IMR-90 (cell line): ENCODE measurements at regions not wholly inside any gene's neighbourhood (a gene's known extent, or its start where the extent isn't known, plus 50 kb on each side); places are given as distances from the start of the nearest gene placed in this dataset.
A peak's percentile ranks its signal among the peaks of the same experiment; 100 is the strongest.

Experiments
- ATAC-seq: fragments of 200-7000 bp; cut with Tn5 transposase; 2 replicates; pipeline ENCODE4 v1.9.1; 2020; ENCODE audit warnings: low read depth, mild to moderate bottlenecking, moderate library complexity
- BruUV-seq: library from RNA; stranded (reverse); fragments of 400-500 nt; replicated peaks from 2 replicates; lab custom pipeline; 2021; lab: Mats Ljungman, UMichigan
- CTCF ChIA-PET: fragments of 300-600 bp; formaldehyde crosslinking; extraction: SDS; loops from one replicate; lab custom pipeline; 2021; ENCODE audit warnings: antibody characterized with exemption; lab: Yijun Ruan, JAX
- POLR2A ChIA-PET: fragments of 300-600 bp; sonication (Branson Sonifier 250); formaldehyde crosslinking; loops from one replicate; lab custom pipeline; 2022; ENCODE audit warnings: antibody characterized with exemption; ENCODE audit not compliant: unreplicated experiment; lab: Charles Lee
- DNase-seq: peaks from one replicate; pipeline ENCODE4 v3.0.0; 2013
- H2AFZ ChIP-seq: replicated peaks from 2 replicates; pipeline ENCODE3; 2013; ENCODE audit warnings: low read length, mild to moderate bottlenecking; ENCODE audit not compliant: poor library complexity
- H2AK5ac ChIP-seq: 2 replicates; pipeline ENCODE4 v1.6.1; 2013; ENCODE audit warnings: low read depth, low read length, inconsistent platforms
- H2AK9ac ChIP-seq: replicated peaks from 2 replicates; pipeline ENCODE3; 2013; ENCODE audit warnings: mild to moderate bottlenecking, low read depth, low read length, moderate library complexity; ENCODE audit not compliant: poor library complexity
- H2BK120ac ChIP-seq: 2 replicates; pipeline ENCODE4 v1.6.1; 2013; ENCODE audit warnings: low read depth, low read length, inconsistent platforms
- H2BK15ac ChIP-seq: 3 replicates; pipeline ENCODE4 v1.6.1; 2013; ENCODE audit warnings: low read depth, low read length, inconsistent platforms
- H2BK20ac ChIP-seq: 2 replicates; pipeline ENCODE4 v1.6.1; 2013; ENCODE audit warnings: low read depth, mild to moderate bottlenecking, inconsistent platforms, low read length, moderate library complexity
- H2BK5ac ChIP-seq: 2 replicates; pipeline ENCODE4 v1.6.1; 2013; ENCODE audit warnings: mild to moderate bottlenecking, low read depth, low read length, inconsistent platforms; ENCODE audit not compliant: poor library complexity, severe bottlenecking
- H3K14ac ChIP-seq: replicated peaks from 2 replicates; pipeline ENCODE4 v1.6.1; 2013; ENCODE audit warnings: low read depth, low read length, inconsistent platforms
- H3K18ac ChIP-seq: 2 replicates; pipeline ENCODE4 v1.6.1; 2013; ENCODE audit warnings: low read depth, low read length, control low read depth
- H3K23ac ChIP-seq: 2 replicates; pipeline ENCODE4 v1.6.1; 2013; ENCODE audit warnings: low read depth, low read length, inconsistent platforms
- H3K27ac ChIP-seq: 2 replicates; pipeline ENCODE4 v1.5.1; 2013; ENCODE audit warnings: mild to moderate bottlenecking, control low read depth, low read length; ENCODE audit not compliant: insufficient read depth
- H3K27me3 ChIP-seq: 2 replicates; pipeline ENCODE4 v1.6.1; 2013; ENCODE audit warnings: low read length; ENCODE audit not compliant: control insufficient read depth, insufficient read depth
- H3K36me3 ChIP-seq: 2 replicates; pipeline ENCODE4 v1.6.1; 2013; ENCODE audit warnings: low read length, mixed read lengths; ENCODE audit not compliant: control insufficient read depth, insufficient read depth
- H3K4ac ChIP-seq: 2 replicates; pipeline ENCODE4 v1.6.1; 2013; ENCODE audit warnings: low read depth, low read length, inconsistent platforms
- H3K4me1 ChIP-seq: 2 replicates; pipeline ENCODE4 v1.6.1; 2013; ENCODE audit warnings: low read length, mixed read lengths; ENCODE audit not compliant: control insufficient read depth, insufficient read depth
- H3K4me2 ChIP-seq: 2 replicates; pipeline ENCODE4 v1.6.1; 2013; ENCODE audit warnings: low read depth, mild to moderate bottlenecking, control low read depth, low read length, moderate library complexity
- H3K4me3 ChIP-seq: 2 replicates; pipeline ENCODE4 v1.5.1; 2013; ENCODE audit warnings: low read depth, mild to moderate bottlenecking, control low read depth, low read length, moderate library complexity; ENCODE audit not compliant: insufficient read depth
- H3K56ac ChIP-seq: 2 replicates; pipeline ENCODE4 v1.6.1; 2013; ENCODE audit warnings: low read length, inconsistent platforms; ENCODE audit not compliant: insufficient read depth; ENCODE audit errors: extremely low read depth
- H3K79me1 ChIP-seq, 2 experiments: 2 replicates each; pipeline ENCODE4 v1.6.1; 2013; ENCODE audit warnings: low read length in 2 of 2, inconsistent platforms in 1 of 2, low read depth in 1 of 2
- H3K9ac ChIP-seq: 2 replicates; pipeline ENCODE4 v1.6.1; 2013; ENCODE audit warnings: low read depth, low read length, control low read depth
- H3K9me1 ChIP-seq: 2 replicates; pipeline ENCODE4 v1.6.1; 2013; ENCODE audit warnings: low read length, inconsistent platforms; ENCODE audit not compliant: insufficient read depth
- H3K9me3 ChIP-seq: 2 replicates; pipeline ENCODE4 v1.6.1; 2013; ENCODE audit warnings: low read length; ENCODE audit not compliant: control insufficient read depth, insufficient read depth
- H4K20me1 ChIP-seq: 2 replicates; pipeline ENCODE4 v1.6.1; 2013; ENCODE audit warnings: low read length, inconsistent platforms; ENCODE audit not compliant: insufficient read depth
- H4K5ac ChIP-seq: 2 replicates; pipeline ENCODE4 v1.6.1; 2013; ENCODE audit warnings: mild to moderate bottlenecking, low read depth, low read length, control low read depth
- H4K8ac ChIP-seq, 2 experiments: 2 replicates each; pipeline ENCODE4 v1.6.1; 2013; ENCODE audit warnings: low read depth in 2 of 2, low read length in 2 of 2, control low read depth in 1 of 2, inconsistent platforms in 1 of 2
- H4K91ac ChIP-seq: 2 replicates; pipeline ENCODE4 v1.6.1; 2013; ENCODE audit warnings: low read depth, low read length, inconsistent platforms; ENCODE audit not compliant: insufficient read depth
- CEBPB ChIP-seq: IDR thresholded peaks from 2 replicates; pipeline ENCODE4 v1.6.1; 2012; ENCODE audit warnings: low read depth, low read length, improper control_type of control experiment
- ELK1 ChIP-seq: fragments of 150-350 bp; IDR thresholded peaks from 2 replicates; pipeline ENCODE4 v1.6.1; 2016; ENCODE audit warnings: low read depth, mild to moderate bottlenecking, low read length, moderate library complexity, borderline replicate concordance
- FOS ChIP-seq: fragments of 150-350 bp; IDR thresholded peaks from 2 replicates; pipeline ENCODE4 v1.6.1; 2016; ENCODE audit warnings: low read depth, low read length
- POLR2A ChIP-seq: IDR thresholded peaks from 2 replicates; pipeline ENCODE4 v1.6.1; 2012; ENCODE audit warnings: mild to moderate bottlenecking, low read depth, low read length
- RAD21 ChIP-seq: IDR thresholded peaks from 2 replicates; pipeline ENCODE4 v1.6.1; 2012; ENCODE audit warnings: low read length, improper control_type of control experiment
- dilution Hi-C: fragments of 300-500 bp; cut with HindIII; formaldehyde crosslinking; loops from one replicate; pipeline ENCODE4 v1.14.3; 2018; ENCODE audit warnings: low sequenced_read_pairs; ENCODE audit not compliant: unreplicated experiment
- in situ Hi-C: fragments of 300-500 bp; cut with MboI; formaldehyde crosslinking; loops from 3 replicates; pipeline ENCODE4 v1.14.3; 2019; ENCODE audit warnings: low sequenced_read_pairs, inconsistent platforms, mixed read lengths
- intact Hi-C: fragments of 100-400 bp; cut with micrococcal nuclease; formaldehyde crosslinking; loops from 2 replicates; pipeline ENCODE4 v1.10.0; 2022

- Histone ChIP-seq H2AK5ac (no peak overlapping the region), H2BK15ac (no peak overlapping the region), H3K36me3 (no peaks in the 10 kb centered on the region), H3K27me3 (peaks cover 6% of the 10 kb centered on the region; the same call in 1 of the 2 replicates), H3K56ac (no peak overlapping the region), H2BK5ac (no peak overlapping the region), H3K4me3 (no peak overlapping the region), H3K4me2 (no peak overlapping the region), H2AK9ac (no peak overlapping the region), H3K79me1 (no peaks in the 10 kb centered on the region), H4K5ac (no peak overlapping the region), H3K9me3 (no peaks in the 10 kb centered on the region), H4K8ac (no peak overlapping the region), H3K9ac (no peak overlapping the region), H2BK20ac (peak overlapping the region; percentile 60; the same call in 1 of the 2 replicates), H4K91ac (no peak overlapping the region), H3K4ac (no peak overlapping the region), H2AFZ (no peak overlapping the region), H3K23ac (no peak overlapping the region), H3K27ac (no peak overlapping the region), H2BK120ac (0 out of 2 replicates have a peak overlapping the region, but pooled peaks have one; percentile 82), H3K18ac (no peak overlapping the region), H4K20me1 (no peaks in the 10 kb centered on the region), H3K14ac (no peak overlapping the region), H3K4me1 (peaks cover 16% of the 10 kb centered on the region), H3K9me1 (0 out of 2 replicates have a peak, but pooled peaks cover 12% of the 10 kb centered on the region)
- DNase-seq, result no peak
- TF ChIP-seq RAD21 (no peak), FOS (no peak), ELK1 (no peak), CEBPB (no peak), POLR2A (no peak)
- ATAC-seq, result no peak
- dilution Hi-C loops, result no loop called here
- CTCF ChIA-PET, result interaction anchor here (0.9 kb wide), 1 partner anchor 199 kb away, joined by 3 read pairs; no protein-coding TSS in a partner anchor
- POLR2A ChIA-PET, result no interaction called here
- intact Hi-C loops, result no loop called here
- BruUV-seq, result no TSS peak
- in situ Hi-C loops, result no loop called here
Measured at GRCh38 chr2:45180779-45181178, 171.5 kb upstream of the SIX2 start.
